RWPE2 (cell line): ENCODE measurements at regions not wholly inside any gene's neighbourhood (a gene's known extent, or its start where the extent isn't known, plus 50 kb on each side); places are given as distances from the start of the nearest gene placed in this dataset.

ENCODE experiments used
- ATAC-seq: fragments of 200-7000 bp; cut with Tn5 transposase; 3 replicates; pipeline ENCODE4 v1.9.1; 2021; ENCODE audit warnings: low read depth
- DNase-seq: peaks from one replicate; pipeline ENCODE4 v3.0.0-alpha.2; 2020; ENCODE audit warnings: low spot score
- H3K27ac ChIP-seq: fragments of 450-650 bp; 2 replicates; pipeline ENCODE4 v1.5.1; 2017; ENCODE audit warnings: mild to moderate bottlenecking; ENCODE audit not compliant: poor library complexity, severe bottlenecking
- H3K27me3 ChIP-seq: fragments of 250-450 bp; sonication (Bioruptor Pico); 2 replicates; pipeline ENCODE4 v1.5.1; 2021; ENCODE audit warnings: mild to moderate bottlenecking, moderate library complexity; ENCODE audit not compliant: insufficient read depth, poor library complexity, severe bottlenecking
- H3K36me3 ChIP-seq: fragments of 250-450 bp; sonication (Bioruptor Pico); 2 replicates; pipeline ENCODE4 v1.5.1; 2020; ENCODE audit warnings: low read depth, mild to moderate bottlenecking, moderate library complexity
- H3K4me1 ChIP-seq: fragments of 250-450 bp; sonication (Bioruptor Pico); 2 replicates; pipeline ENCODE4 v1.5.1; 2021; ENCODE audit warnings: mild to moderate bottlenecking, moderate library complexity; ENCODE audit not compliant: insufficient read depth, poor library complexity, severe bottlenecking
- H3K4me3 ChIP-seq: fragments of 250-450 bp; sonication (Bioruptor Pico); 2 replicates; pipeline ENCODE4 v1.5.1; 2021; ENCODE audit warnings: mild to moderate bottlenecking, moderate library complexity; ENCODE audit not compliant: severe bottlenecking
- H3K9me3 ChIP-seq: fragments of 250-450 bp; sonication (Bioruptor Pico); 2 replicates; pipeline ENCODE4 v1.5.1; 2021; ENCODE audit warnings: mild to moderate bottlenecking, moderate library complexity; ENCODE audit not compliant: severe bottlenecking
- TF ChIP-seq, protein P1 (sequence below): fragments of 450-650 bp; IDR thresholded peaks from one replicate; pipeline ENCODE4 v1.5.1; 2017; ENCODE audit warnings: mild to moderate bottlenecking, moderate library complexity; ENCODE audit not compliant: poor library complexity, severe bottlenecking

DNA sequence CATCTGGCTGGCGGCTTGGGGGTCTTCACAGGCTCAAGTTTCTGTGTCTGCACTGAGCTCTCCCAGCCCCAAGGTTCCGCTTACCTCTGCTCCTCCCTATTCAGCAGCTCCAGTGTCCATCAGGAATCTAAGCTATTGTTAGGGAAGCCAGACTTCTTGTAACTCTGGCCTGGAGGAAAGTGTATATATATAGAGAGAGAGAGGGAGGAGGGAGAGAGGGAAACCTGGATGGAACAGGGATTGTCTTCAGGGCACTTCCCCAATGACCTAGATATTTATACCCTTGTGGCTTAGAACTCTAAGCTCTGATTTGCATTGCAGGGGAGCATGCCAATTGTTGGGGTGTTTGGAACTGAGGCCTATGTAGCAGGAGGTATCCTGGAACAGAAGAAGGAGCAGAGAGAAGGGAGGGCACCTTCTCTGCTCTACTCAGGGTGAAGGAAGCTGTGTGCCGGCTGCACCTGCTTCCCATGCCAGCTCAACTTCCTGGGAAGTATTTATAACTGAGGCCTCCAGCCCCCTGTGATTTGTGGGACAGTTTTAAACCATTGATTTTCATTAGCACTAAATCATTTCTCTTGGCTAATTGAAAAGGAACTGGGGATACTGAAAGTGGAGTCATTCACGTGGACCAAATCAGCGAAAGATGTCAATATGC is 70.9 kb downstream of the NAV1 start:
- no peaks in the 10 kb centered on the region for H3K27me3 ChIP-seq
- H3K36me3 ChIP-seq, result no peaks in the 10 kb centered on the region
- DNase-seq (no peak), ATAC-seq (no peak)
- H3K4me1 ChIP-seq, result no peaks in the 10 kb centered on the region
- TF ChIP-seq, protein P1, sequence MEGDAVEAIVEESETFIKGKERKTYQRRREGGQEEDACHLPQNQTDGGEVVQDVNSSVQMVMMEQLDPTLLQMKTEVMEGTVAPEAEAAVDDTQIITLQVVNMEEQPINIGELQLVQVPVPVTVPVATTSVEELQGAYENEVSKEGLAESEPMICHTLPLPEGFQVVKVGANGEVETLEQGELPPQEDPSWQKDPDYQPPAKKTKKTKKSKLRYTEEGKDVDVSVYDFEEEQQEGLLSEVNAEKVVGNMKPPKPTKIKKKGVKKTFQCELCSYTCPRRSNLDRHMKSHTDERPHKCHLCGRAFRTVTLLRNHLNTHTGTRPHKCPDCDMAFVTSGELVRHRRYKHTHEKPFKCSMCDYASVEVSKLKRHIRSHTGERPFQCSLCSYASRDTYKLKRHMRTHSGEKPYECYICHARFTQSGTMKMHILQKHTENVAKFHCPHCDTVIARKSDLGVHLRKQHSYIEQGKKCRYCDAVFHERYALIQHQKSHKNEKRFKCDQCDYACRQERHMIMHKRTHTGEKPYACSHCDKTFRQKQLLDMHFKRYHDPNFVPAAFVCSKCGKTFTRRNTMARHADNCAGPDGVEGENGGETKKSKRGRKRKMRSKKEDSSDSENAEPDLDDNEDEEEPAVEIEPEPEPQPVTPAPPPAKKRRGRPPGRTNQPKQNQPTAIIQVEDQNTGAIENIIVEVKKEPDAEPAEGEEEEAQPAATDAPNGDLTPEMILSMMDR, result no peak
- H3K27ac ChIP-seq, result no peak overlapping the region
- H3K4me3 ChIP-seq, result no peak overlapping the region
- H3K9me3 ChIP-seq, result no peaks in the 10 kb centered on the region

DNA sequence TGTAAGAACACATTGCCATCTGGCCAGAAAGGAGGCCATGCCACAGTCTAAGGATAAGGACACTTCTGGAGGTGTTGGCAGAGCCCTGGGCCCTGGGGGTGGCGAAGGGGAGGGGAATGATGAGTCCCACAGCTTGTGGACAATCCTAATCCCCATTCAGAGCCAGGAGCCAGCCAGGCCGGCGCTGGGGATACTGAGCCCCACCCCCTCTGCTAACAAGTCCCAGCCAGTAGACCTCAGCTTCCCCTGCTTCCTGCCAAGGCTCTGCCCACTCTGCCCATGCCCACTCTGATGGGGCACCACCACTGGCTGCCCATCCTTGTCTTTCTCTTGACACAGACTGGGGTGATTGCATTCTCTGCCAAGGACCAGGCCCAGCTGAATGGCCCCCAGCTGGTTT is 71.9 kb downstream of the NAV1 start:
- DNase-seq (no peak), ATAC-seq (no peak)
- Histone ChIP-seq H3K36me3 (no peaks in the 10 kb centered on the region), H3K4me3 (no peak overlapping the region), H3K27me3 (no peaks in the 10 kb centered on the region), H3K4me1 (no peaks in the 10 kb centered on the region), H3K9me3 (no peaks in the 10 kb centered on the region), H3K27ac (no peak overlapping the region)
- TF ChIP-seq, protein P1, result no peak

- no peaks in the 10 kb centered on the region for H3K36me3 ChIP-seq
- no peak overlapping the region for H3K27ac ChIP-seq
- H3K9me3 ChIP-seq, result no peaks in the 10 kb centered on the region
- H3K4me1 ChIP-seq, result no peaks in the 10 kb centered on the region
- TF ChIP-seq, protein P1, result no peak
- no peak for DNase-seq
- ATAC-seq, result no peak
- H3K4me3 ChIP-seq, result no peak overlapping the region
- H3K27me3 ChIP-seq, result no peaks in the 10 kb centered on the region
Measured at GRCh38 chr1:201612645-201613044, 73.7 kb downstream of the NAV1 start.

DNA sequence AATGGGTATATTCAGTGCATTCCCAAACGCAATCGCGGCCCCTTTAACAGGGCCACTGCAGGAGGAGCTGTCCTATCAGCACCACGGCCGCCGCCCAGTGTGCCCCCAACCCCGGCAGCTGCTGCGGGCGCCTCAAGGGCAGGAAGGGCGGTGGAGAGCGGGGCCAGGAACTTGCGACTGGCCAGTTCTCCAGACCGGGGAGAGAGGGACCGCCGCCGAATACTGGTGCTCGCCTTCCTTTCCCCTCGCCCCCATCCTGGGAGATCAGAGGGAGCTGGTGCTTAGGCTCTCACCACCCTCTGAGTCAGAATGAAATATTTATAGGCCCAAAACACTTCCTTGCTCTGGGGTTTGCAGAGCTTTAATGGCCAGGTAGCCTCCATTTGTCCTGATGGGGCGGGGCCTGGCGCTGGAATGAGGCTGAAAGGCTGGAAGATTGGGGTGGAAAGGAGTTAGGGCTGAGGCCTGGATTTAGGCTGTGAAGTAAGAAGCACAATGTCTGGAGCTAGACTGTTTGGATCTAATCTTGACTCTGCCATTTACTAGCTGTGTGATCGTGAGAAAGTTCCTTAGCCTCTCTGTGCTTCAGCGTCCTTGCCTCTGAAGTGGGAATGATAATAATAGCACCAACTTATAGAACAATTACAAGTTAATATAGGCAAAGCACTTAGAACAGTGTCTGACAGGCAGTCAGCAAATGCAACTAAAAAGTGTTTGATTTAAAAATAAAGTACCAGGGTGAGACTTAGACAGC is 75.5 kb downstream of the NAV1 start:
- TF ChIP-seq, protein P1, result no peak
- Histone ChIP-seq H3K9me3 (no peaks in the 10 kb centered on the region), H3K27me3 (no peaks in the 10 kb centered on the region), H3K4me3 (no peak overlapping the region), H3K27ac (no peak overlapping the region), H3K36me3 (no peaks in the 10 kb centered on the region), H3K4me1 (no peaks in the 10 kb centered on the region)
- ATAC-seq, result peak; percentile 78
- no peak for DNase-seq

GRCh38 chr1:201617157-201617556 is 78.2 kb downstream of the NAV1 start:
- no peak overlapping the region for H3K4me3 ChIP-seq
- no peaks in the 10 kb centered on the region for H3K4me1 ChIP-seq
- H3K27me3 ChIP-seq, result no peaks in the 10 kb centered on the region
- DNase-seq, result no peak
- no peaks in the 10 kb centered on the region for H3K36me3 ChIP-seq
- no peaks in the 10 kb centered on the region for H3K9me3 ChIP-seq
- no peak overlapping the region for H3K27ac ChIP-seq
- TF ChIP-seq, protein P1, result no peak
- ATAC-seq, result no peak
